Cerebellar nuclear complex (tissue), 1 donor: ENCODE measurements at regions not wholly inside any gene's neighbourhood (a gene's known extent, or its start where the extent isn't known, plus 50 kb on each side); places are given as distances from the start of the nearest gene placed in this dataset.
"Not testable (repeated sequence)": the region's sequence is repeated elsewhere in the genome, so short reads cannot be mapped to it uniquely, and the experiment has no call there.

Experiments used
- DNase-seq, 2 experiments: peaks; one replicate each; lab custom pipeline; 2025; lab: John Stamatoyannopoulos, UW

- no peak for DNase-seq
Measured at GRCh38 chr1:54474310-54475251, 68.4 kb upstream of the SSBP3 start.

DNA sequence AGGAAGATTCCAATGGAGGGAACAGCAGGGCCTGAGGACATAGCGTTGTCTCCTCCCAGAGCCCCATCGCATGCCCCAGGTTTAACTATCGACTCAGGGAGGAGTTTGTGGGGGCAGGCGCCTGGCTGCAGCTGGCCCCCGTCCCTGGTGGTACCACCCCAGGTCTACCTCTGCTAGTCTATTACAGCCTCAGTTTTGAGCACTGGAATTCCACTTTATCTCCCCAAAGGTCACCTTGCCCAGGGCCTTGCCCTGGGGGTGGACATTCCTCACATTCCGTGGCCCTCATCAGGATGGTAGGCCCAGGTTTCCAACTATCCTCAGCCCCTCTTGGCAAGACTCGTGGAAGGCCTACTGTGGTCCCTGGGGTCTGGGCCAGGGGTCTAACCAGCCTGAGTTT, 65.4 kb upstream of the SSBP3 start:
- DNase-seq = no peak

- DNase-seq = not testable (repeated sequence)
Measured at GRCh38 chr1:54469444-54469843, 63.2 kb upstream of the SSBP3 start.

- not testable (repeated sequence) for DNase-seq
Measured at GRCh38 chr1:54468288-54469084, 62.3 kb upstream of the SSBP3 start.

DNA sequence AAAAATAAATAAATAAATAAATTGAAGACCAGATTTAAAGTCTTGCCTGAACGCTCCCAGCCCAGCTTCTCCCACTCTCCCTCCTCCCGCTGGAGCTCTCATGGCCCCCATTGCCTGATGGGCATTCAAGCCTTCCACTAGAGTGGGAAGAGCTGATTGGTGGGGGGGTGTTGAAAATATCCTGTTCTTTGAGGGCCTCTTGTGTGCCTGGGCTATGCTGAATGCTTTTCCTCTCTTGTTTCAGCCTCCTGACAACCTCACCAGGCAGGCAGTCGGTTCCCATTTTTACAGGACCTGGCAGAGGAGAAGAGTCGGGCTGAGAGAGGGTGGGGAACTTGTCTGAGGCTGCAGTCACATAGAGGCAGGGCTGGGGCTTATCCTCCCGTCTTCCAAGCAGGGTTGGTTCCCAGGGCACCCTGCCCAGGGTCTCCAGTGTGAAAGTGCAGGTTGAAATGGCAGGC, 59.2 kb upstream of the SSBP3 start:
- no peak for DNase-seq

DNA sequence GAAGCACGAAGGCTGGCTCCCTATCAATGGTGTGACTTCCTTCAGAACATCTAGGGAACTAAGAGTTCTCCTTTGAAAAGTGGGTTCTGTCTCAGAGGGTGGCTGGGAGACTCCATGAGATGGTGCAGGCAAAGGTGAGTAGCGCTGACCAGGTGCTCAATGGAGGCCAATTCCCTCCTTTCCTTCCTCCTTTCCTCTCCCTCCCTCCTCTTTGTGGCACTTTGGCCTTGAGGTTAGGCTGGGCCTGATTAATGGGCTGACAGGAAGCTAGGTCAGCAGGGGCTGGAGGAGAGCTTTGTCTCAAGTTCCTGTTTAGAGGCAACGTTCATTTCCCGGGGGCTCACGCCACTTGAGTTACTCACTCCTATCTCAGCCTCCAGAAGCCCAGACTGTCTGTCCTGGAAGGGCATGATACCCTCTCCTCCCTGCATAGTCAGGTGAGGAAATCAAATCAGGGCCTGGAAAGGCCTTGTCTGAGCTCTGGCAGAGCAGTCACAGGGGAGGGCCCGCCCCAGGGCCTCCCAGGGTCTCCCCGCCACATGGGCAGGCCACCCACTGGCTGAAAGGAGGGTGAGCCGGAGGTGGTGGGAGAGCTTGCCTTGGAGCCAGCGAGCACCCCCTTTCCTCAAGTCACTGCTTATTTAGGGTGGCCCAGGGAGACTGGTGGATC, 58.4 kb upstream of the SSBP3 start:
- DNase-seq = no peak

DNA sequence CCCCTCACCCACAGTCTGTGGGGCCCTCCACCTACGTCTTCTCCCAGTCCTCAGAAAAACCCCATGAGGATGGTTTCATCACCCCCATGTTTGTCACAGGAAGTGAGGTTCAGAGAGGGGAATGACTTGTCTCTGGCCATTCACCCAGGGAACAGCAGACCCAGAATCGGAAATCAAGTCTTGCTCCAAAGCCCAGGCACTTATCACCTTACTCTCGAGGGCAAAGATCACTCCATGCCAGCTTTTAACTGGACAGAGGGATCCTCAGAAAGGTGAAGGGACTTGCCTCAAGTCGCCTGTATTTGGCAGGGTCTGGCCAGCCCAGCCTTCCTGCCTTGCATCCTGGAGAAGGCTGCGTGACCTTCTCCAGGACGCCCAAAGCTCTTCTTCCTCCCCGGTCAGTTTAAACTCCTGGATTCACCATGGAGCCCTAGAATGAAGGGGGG, 57.9 kb upstream of the SSBP3 start:
- DNase-seq = no peak

- DNase-seq = no peak
Measured at GRCh38 chr1:54463259-54464030, 57.3 kb upstream of the SSBP3 start.

- DNase-seq = no peak
Measured at GRCh38 chr1:54462597-54463258, 56.5 kb upstream of the SSBP3 start.

- no peak for DNase-seq
Measured at GRCh38 chr1:54461731-54462596, 55.8 kb upstream of the SSBP3 start.

DNA sequence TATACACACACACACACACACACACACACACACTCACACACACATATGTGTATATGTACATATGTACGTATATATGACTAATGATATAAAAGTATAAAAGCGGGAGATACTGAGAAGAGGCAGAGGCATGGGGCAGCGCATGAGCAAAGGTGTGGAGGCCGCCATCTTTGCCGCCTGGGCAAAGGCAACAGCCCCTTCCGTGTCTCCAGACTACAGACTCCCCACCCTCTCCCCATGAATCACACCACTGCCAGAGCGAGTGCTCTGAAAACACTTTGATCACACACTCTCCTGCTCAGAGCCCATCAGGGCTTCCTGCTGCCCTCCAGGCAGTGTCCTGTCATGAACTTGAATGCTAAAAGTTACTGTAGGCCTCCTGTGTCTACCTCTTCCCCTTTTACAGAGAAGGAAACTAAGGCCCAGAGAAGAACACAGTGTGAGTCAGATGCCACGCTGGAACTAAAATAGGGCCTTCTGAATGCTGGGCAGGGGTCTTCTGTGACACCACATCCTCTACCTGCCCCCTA, 54.7 kb upstream of the SSBP3 start:
- DNase-seq = no peak

GRCh38 chr1:54460351-54460750, 54.2 kb upstream of the SSBP3 start:
- DNase-seq = no peak

DNA sequence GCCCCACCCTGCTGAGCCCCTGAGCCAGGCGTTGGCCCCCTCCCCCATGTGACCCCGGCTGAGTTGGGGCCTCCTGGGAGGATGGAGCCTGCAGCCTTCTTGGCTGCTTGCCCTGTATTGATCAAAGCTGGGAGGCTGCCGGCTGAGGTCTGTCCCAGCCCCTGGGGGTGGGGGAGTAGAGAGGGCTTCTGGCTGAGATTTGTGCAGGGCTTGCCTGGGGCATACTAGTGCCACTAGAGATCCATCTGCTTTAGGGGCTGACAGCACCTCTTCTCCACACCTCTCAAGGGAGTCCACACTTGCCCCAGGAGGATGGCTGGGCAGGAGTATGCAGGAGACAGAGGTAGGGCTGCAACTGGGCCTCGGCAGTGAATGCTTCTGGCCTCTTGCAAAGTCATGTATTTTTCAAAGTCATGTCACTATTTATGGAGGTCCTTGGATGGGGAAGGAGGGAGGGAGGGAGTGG, 53.6 kb upstream of the SSBP3 start:
- DNase-seq = no peak

- no peak for DNase-seq
Measured at GRCh38 chr1:54459140-54459539, 52.9 kb upstream of the SSBP3 start.

GRCh38 chr1:54456921-54457529, 50.8 kb upstream of the SSBP3 start:
- DNase-seq = no peak

DNA sequence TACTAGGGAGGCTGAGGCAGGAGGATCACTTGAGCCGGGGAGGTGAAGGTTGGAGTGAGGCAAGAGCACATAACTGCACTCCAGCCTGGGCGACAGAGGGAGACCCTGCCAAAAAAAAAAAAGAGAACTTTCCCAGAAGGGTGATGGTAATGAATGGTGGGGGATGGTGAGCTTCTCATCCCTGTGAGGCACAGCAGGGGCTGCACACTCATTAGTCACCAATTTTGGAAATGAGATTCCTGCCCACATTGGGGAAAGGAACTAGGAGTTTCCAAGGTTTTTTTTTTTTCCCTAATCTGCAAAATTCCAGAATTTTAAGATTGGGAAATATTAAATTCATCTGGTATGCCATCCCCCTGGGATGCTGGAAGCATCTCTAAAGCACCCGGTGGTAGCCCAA, 50.2 kb upstream of the SSBP3 start:
- no peak for DNase-seq
